Astrocyte (in vitro differentiated cells and primary cell): ENCODE measurements at regions not wholly inside any gene's neighbourhood (a gene's known extent, or its start where the extent isn't known, plus 50 kb on each side); places are given as distances from the start of the nearest gene placed in this dataset.

Experiments
- DNase-seq: peaks from one replicate; pipeline ENCODE4 v3.0.0-alpha.2; 2010; ENCODE audit warnings: low read depth
- FAIRE-seq: peaks from 2 replicates; lab custom pipeline; 2011; peaks lifted over from hg19 to GRCh38; lab: Jason Lieb, UNC
- H2AFZ ChIP-seq: 2 replicates; pipeline ENCODE4 v1.6.0; 2012; ENCODE audit warnings: low read depth, low read length, inconsistent platforms
- H3K27ac ChIP-seq: 2 replicates; pipeline ENCODE4 v1.5.1; 2011; ENCODE audit warnings: low read depth, low read length, inconsistent platforms
- H3K27me3 ChIP-seq: 2 replicates; pipeline ENCODE4 v1.6.0; 2011; ENCODE audit warnings: low read length, inconsistent platforms; ENCODE audit not compliant: insufficient read depth
- H3K36me3 ChIP-seq: 2 replicates; pipeline ENCODE4 v1.5.1; 2011; ENCODE audit warnings: low read length, inconsistent platforms; ENCODE audit not compliant: insufficient read depth
- H3K4me1 ChIP-seq: 2 replicates; pipeline ENCODE4 v1.5.1; 2011; ENCODE audit warnings: low read length, inconsistent platforms; ENCODE audit not compliant: insufficient read depth
- H3K4me2 ChIP-seq: 2 replicates; pipeline ENCODE4 v1.6.0; 2012; ENCODE audit warnings: low read length, inconsistent platforms
- H3K4me3 ChIP-seq: 2 replicates; pipeline ENCODE4 v1.5.1; 2011; ENCODE audit warnings: low read depth, mild to moderate bottlenecking, low read length, inconsistent platforms; ENCODE audit not compliant: insufficient read depth
- H3K79me2 ChIP-seq: 2 replicates; pipeline ENCODE4 v1.6.0; 2012; ENCODE audit warnings: mild to moderate bottlenecking, low read length, inconsistent platforms; ENCODE audit not compliant: insufficient read depth
- H3K9ac ChIP-seq: 2 replicates; pipeline ENCODE4 v1.6.0; 2012; ENCODE audit warnings: mild to moderate bottlenecking, low read length, inconsistent platforms
- H3K9me3 ChIP-seq: 2 replicates; pipeline ENCODE4 v1.5.1; 2012; ENCODE audit warnings: low read depth, mild to moderate bottlenecking, low read length, inconsistent platforms; ENCODE audit not compliant: insufficient read depth
- H4K20me1 ChIP-seq: 2 replicates; pipeline ENCODE4 v1.6.0; 2012; ENCODE audit warnings: low read length, inconsistent platforms; ENCODE audit not compliant: insufficient read depth
- H3K27ac Mint-ChIP-seq: one replicate; pipeline ENCODE4 v1.8.0; 2021; ENCODE audit warnings: mild to moderate bottlenecking, mixed read lengths; ENCODE audit not compliant: unreplicated experiment
- H3K27me3 Mint-ChIP-seq: one replicate; pipeline ENCODE4 v1.8.0; 2021; ENCODE audit warnings: low read depth, mixed read lengths; ENCODE audit not compliant: unreplicated experiment
- H3K36me3 Mint-ChIP-seq: one replicate; pipeline ENCODE4 v1.8.0; 2021; ENCODE audit warnings: low read depth, mixed read lengths; ENCODE audit not compliant: unreplicated experiment
- H3K4me1 Mint-ChIP-seq: one replicate; pipeline ENCODE4 v1.8.0; 2021; ENCODE audit warnings: low read depth, mixed read lengths; ENCODE audit not compliant: unreplicated experiment
- H3K4me3 Mint-ChIP-seq: one replicate; pipeline ENCODE4 v1.8.0; 2021; ENCODE audit warnings: mild to moderate bottlenecking, moderate library complexity, mixed read lengths; ENCODE audit not compliant: unreplicated experiment
- H3K9me3 Mint-ChIP-seq: one replicate; pipeline ENCODE4 v1.8.0; 2021; ENCODE audit warnings: mild to moderate bottlenecking, mixed read lengths; ENCODE audit not compliant: unreplicated experiment
- CTCF ChIP-seq: IDR thresholded peaks from 2 replicates; pipeline ENCODE4 v1.5.1; 2011; ENCODE audit warnings: low read depth, mild to moderate bottlenecking, inconsistent platforms, low read length, moderate library complexity; ENCODE audit not compliant: insufficient read depth
- EZH2 ChIP-seq: IDR thresholded peaks from 2 replicates; pipeline ENCODE4 v1.6.1; 2012; ENCODE audit warnings: mild to moderate bottlenecking, low read length, inconsistent platforms; ENCODE audit not compliant: insufficient read depth

GRCh38 chr2:64287202-64287740 lies 143.1 kb upstream of the PELI1 start:
- no peak overlapping the region for H3K9ac ChIP-seq
- peak overlapping the region; percentile 35 for H3K27ac Mint-ChIP-seq
- H3K9me3 Mint-ChIP-seq: no peaks in the 10 kb centered on the region
- H4K20me1 ChIP-seq: no peaks in the 10 kb centered on the region
- no peak overlapping the region for H2AFZ ChIP-seq
- no peak overlapping the region for H3K4me2 ChIP-seq
- peaks cover 6% of the 10 kb centered on the region for H3K4me1 Mint-ChIP-seq
- H3K9me3 ChIP-seq: no peaks in the 10 kb centered on the region
- no peak overlapping the region for H3K4me3 Mint-ChIP-seq
- no peak overlapping the region for H3K27ac ChIP-seq
- FAIRE-seq: no peak
- no peak for DNase-seq
- no peaks in the 10 kb centered on the region for H3K79me2 ChIP-seq
- no peak overlapping the region for H3K4me3 ChIP-seq
- H3K27me3 ChIP-seq: no peaks in the 10 kb centered on the region
- TF ChIP-seq EZH2 (no peak), CTCF (no peak)
- no peaks in the 10 kb centered on the region for H3K36me3 Mint-ChIP-seq
- H3K36me3 ChIP-seq: no peaks in the 10 kb centered on the region
- peaks cover 16% of the 10 kb centered on the region for H3K4me1 ChIP-seq
- H3K27me3 Mint-ChIP-seq: no peaks in the 10 kb centered on the region

GRCh38 chr2:64288321-64289193 lies 144.3 kb upstream of the PELI1 start:
- Histone ChIP-seq H3K4me2 (peak overlapping the region; percentile 47), H3K27ac (peak overlapping the region; percentile 43), H3K9me3 (no peaks in the 10 kb centered on the region), H3K9ac (peak overlapping the region; percentile 1), H3K36me3 (no peaks in the 10 kb centered on the region), H3K4me1 (peaks cover 16% of the 10 kb centered on the region), H3K79me2 (no peaks in the 10 kb centered on the region), H3K4me3 (no peak overlapping the region), H2AFZ (peak overlapping the region; percentile 9), H3K27me3 (no peaks in the 10 kb centered on the region), H4K20me1 (no peaks in the 10 kb centered on the region)
- FAIRE-seq (no peak), DNase-seq (peak; percentile 69)
- H3K27ac Mint-ChIP-seq: no peak overlapping the region
- TF ChIP-seq CTCF (no peak), EZH2 (no peak)
- H3K4me1 Mint-ChIP-seq: peaks cover 6% of the 10 kb centered on the region
- H3K27me3 Mint-ChIP-seq: no peaks in the 10 kb centered on the region
- H3K4me3 Mint-ChIP-seq: no peak overlapping the region
- no peaks in the 10 kb centered on the region for H3K9me3 Mint-ChIP-seq
- H3K36me3 Mint-ChIP-seq: no peaks in the 10 kb centered on the region

- Histone ChIP-seq H3K79me2 (no peaks in the 10 kb centered on the region), H3K4me2 (peak overlapping the region; percentile 47), H2AFZ (no peak overlapping the region), H4K20me1 (no peaks in the 10 kb centered on the region), H3K4me1 (peaks cover 16% of the 10 kb centered on the region), H3K9me3 (no peaks in the 10 kb centered on the region), H3K27ac (peak overlapping the region; percentile 13), H3K9ac (peak overlapping the region; percentile 1), H3K27me3 (peaks cover 2% of the 10 kb centered on the region), H3K4me3 (no peak overlapping the region), H3K36me3 (no peaks in the 10 kb centered on the region)
- Mint-ChIP-seq H3K36me3 (no peaks in the 10 kb centered on the region), H3K4me3 (no peak overlapping the region), H3K9me3 (no peaks in the 10 kb centered on the region), H3K4me1 (peaks cover 6% of the 10 kb centered on the region), H3K27me3 (no peaks in the 10 kb centered on the region), H3K27ac (no peak overlapping the region)
- no peak for TF ChIP-seq EZH2
- no peak for TF ChIP-seq CTCF
- FAIRE-seq: no peak
- no peak for DNase-seq
Measured at GRCh38 chr2:64289251-64289650, 145.0 kb upstream of the PELI1 start.
